Sigmoid colon (tissue), 6 donors: ENCODE measurements at regions not wholly inside any gene's neighbourhood (a gene's known extent, or its start where the extent isn't known, plus 50 kb on each side); places are given as distances from the start of the nearest gene placed in this dataset.
A peak's percentile ranks its signal among the peaks of the same experiment; 100 is the strongest.

Experiments
- DNase-seq: peaks from one replicate; pipeline ENCODE4 v3.0.0-alpha.2; 2019
- H3K27ac ChIP-seq, 4 donors: fragments of 200-600 bp; sonication (generic); one replicate each; pipeline ENCODE4 v1.5.1; 2016 to 2019; ENCODE audit warnings: mild to moderate bottlenecking in 1 of 4
- H3K27me3 ChIP-seq, 3 donors: fragments of 200-600 bp; sonication (generic); one replicate each; pipeline ENCODE4 v1.5.1; 2019; ENCODE audit warnings: mild to moderate bottlenecking in 1 of 3
- H3K36me3 ChIP-seq, 4 donors: fragments of 200-600 bp; sonication (generic); one replicate each; pipeline ENCODE4 v1.5.1; 2016 to 2019
- H3K4me1 ChIP-seq, 4 donors: fragments of 200-600 bp; sonication (generic); one replicate each; pipeline ENCODE4 v1.5.1; 2017 to 2019
- H3K4me3 ChIP-seq, 4 donors: fragments of 200-600 bp; sonication (generic); one replicate each; pipeline ENCODE4 v1.5.1; 2017 to 2019; ENCODE audit warnings: mild to moderate bottlenecking in 2 of 4, moderate library complexity in 1 of 4
- H3K9me3 ChIP-seq, 4 donors: fragments of 200-600 bp in 3 of 4; sonication (generic) in 3 of 4; one replicate each; pipeline versions ENCODE4 v1.5.1 to v1.6.1; 2013 to 2019
- CTCF ChIP-seq, 4 experiments: fragments of 450-650 bp in 3 of 4; fragments of 200-600 bp in 1 of 4; IDR thresholded peaks; one replicate each; pipeline ENCODE4 v1.5.1; 2016 to 2019; ENCODE audit warnings: antibody characterized with exemption in 4 of 4, mild to moderate bottlenecking in 3 of 4, moderate library complexity in 2 of 4
- EP300 ChIP-seq, 4 donors: sonication (generic); formaldehyde crosslinking; IDR thresholded peaks; one replicate each; pipeline ENCODE4 v1.6.1; 2017; ENCODE audit warnings: antibody characterized with exemption in 4 of 4
- POLR2A ChIP-seq, 2 donors: fragments of 450-650 bp; IDR thresholded peaks; one replicate each; pipeline ENCODE4 v1.6.1; 2016; ENCODE audit warnings: antibody characterized with exemption in 2 of 2, mild to moderate bottlenecking in 2 of 2, moderate library complexity in 2 of 2
- POLR2AphosphoS5 ChIP-seq, 4 donors: sonication (generic); formaldehyde crosslinking; IDR thresholded peaks; one replicate each; pipeline ENCODE4 v1.6.1; 2017; ENCODE audit warnings: antibody characterized with exemption in 4 of 4
- WGBS, 2 donors: extraction: QIAGEN DNeasy Blood & Tissue Kit; methylation state at CpG; one replicate each; pipeline ENCODE4 v1.1.7; 2013; 5-methylcytosine and 5-hydroxymethylcytosine counted together
- intact Hi-C: fragments of 100-400 bp; cut with DNase I; formaldehyde crosslinking; loops from one replicate; pipeline ENCODE4 v1.15.1; 2023
- donor health status: healthy with polysubstance abuse.
- donor health status: healthy.

GRCh38 chr13:60332682-60333081 is 64.3 kb upstream of the TDRD3 start:
- no peak for TF ChIP-seq POLR2AphosphoS5 (IDR thresholded peaks at IDR 0.05)
- no peak for TF ChIP-seq POLR2A (IDR thresholded peaks at IDR 0.05)
- TF ChIP-seq CTCF (IDR thresholded peaks at IDR 0.05), result no peak
- no peak for TF ChIP-seq EP300 (IDR thresholded peaks at IDR 0.05)
- H3K27me3 ChIP-seq, result no peaks in the 10 kb centered on the region
- intact Hi-C loops, result no loop called here
- no peak for DNase-seq
- no peak overlapping the region for H3K27ac ChIP-seq
- H3K4me1 ChIP-seq, result no peaks in the 10 kb centered on the region
- WGBS, 2 donors, result 64 to 80% methylated on average over 1 of the region's 1 CpG
- H3K36me3 ChIP-seq, result no peaks in the 10 kb centered on the region
- H3K4me3 ChIP-seq, result no peak overlapping the region
- H3K9me3 ChIP-seq, result no peaks in the 10 kb centered on the region

DNA sequence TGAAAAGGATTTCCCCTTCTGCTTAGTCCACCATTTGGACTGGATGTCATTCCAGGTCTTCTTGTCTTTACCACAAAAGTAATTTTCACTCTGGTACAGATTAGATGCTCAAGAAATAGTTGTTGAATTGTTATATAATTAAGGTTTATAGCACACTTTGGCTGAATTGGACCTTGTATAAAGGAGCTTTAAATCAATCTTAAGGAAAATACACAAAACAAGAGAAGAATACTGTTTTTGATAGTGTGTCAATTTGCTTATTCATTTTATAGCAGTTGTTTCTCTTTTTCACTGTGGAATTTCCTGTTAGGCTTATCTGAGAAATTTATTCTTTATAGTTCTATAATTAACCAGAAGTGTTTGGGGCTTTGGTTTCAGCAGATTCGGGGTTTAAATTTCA is 62.7 kb upstream of the TDRD3 start:
- H3K4me3 ChIP-seq, result no peak overlapping the region
- TF ChIP-seq EP300 (IDR thresholded peaks at IDR 0.05), result no peak
- H3K27ac ChIP-seq, result no peak overlapping the region
- intact Hi-C loops, result no loop called here
- DNase-seq, result no peak
- no peaks in the 10 kb centered on the region for H3K36me3 ChIP-seq
- H3K4me1 ChIP-seq, result no peaks in the 10 kb centered on the region
- 10 to 25% methylated on average over 1 of the region's 1 CpG for WGBS, 2 donors
- no peaks in the 10 kb centered on the region for H3K27me3 ChIP-seq
- no peaks in the 10 kb centered on the region for H3K9me3 ChIP-seq

DNA sequence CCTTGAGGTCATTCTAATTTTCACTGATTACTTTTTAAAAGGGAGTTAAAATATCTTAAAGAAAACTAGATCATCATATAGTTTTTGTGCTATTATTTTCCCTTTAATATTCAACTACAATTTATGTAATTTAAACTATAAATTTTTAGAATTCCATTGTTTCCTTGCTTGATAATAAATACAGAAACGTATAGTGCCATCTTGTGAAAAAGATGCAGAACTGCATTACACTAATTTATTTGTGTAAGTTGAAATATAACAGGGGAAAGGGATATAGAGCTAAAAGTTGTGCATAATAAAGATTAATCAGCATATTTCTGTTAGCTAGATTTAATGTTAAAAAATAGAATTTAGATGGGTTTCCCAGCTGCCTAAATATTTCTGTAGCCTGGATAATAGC is 61.5 kb upstream of the TDRD3 start:
- no peaks in the 10 kb centered on the region for H3K4me1 ChIP-seq
- no peaks in the 10 kb centered on the region for H3K9me3 ChIP-seq
- no peaks in the 10 kb centered on the region for H3K27me3 ChIP-seq
- intact Hi-C loops, result no loop called here
- WGBS, 2 donors, result 1 to 4% methylated on average over 1 of the region's 1 CpG
- no peak overlapping the region for H3K27ac ChIP-seq
- no peak overlapping the region for H3K4me3 ChIP-seq
- H3K36me3 ChIP-seq, result no peaks in the 10 kb centered on the region
- TF ChIP-seq POLR2AphosphoS5 (IDR thresholded peaks at IDR 0.05), result no peak
- TF ChIP-seq CTCF (IDR thresholded peaks at IDR 0.05), result peak in 3 of 4 experiments; percentile 20 to 48 (median 28)
- DNase-seq, result no peak

DNA sequence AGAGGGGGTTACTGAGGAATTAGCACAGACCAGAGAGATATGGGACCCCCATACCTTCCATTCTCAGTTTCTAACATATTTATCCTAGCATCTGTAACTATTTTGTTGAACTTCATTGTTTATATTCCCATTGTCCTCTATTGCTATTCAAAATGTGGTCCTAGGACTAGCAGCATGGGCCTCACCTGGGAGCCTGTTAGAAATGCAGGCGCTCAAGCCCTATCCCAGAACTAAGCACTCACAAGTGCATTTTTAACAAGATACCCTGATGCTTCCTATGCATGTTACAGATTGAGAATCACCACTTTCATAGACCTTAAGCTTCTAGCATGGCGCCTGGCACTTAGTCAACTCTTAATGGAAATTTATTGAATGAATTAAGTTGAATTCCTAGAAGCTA is 58.3 kb upstream of the TDRD3 start:
- no peaks in the 10 kb centered on the region for H3K27me3 ChIP-seq
- TF ChIP-seq POLR2AphosphoS5 (IDR thresholded peaks at IDR 0.05) (no peak), EP300 (IDR thresholded peaks at IDR 0.05) (no peak), POLR2A (IDR thresholded peaks at IDR 0.05) (no peak), CTCF (IDR thresholded peaks at IDR 0.05) (no peak)
- no peak for DNase-seq
- H3K4me1 ChIP-seq, result no peaks in the 10 kb centered on the region
- 93 to 95% methylated on average over 2 of the region's 2 CpGs for WGBS, 2 donors
- H3K27ac ChIP-seq, result no peak overlapping the region
- H3K9me3 ChIP-seq, result no peaks in the 10 kb centered on the region
- H3K4me3 ChIP-seq, result no peak overlapping the region
- H3K36me3 ChIP-seq, result no peaks in the 10 kb centered on the region
- intact Hi-C loops, result no loop called here

DNA sequence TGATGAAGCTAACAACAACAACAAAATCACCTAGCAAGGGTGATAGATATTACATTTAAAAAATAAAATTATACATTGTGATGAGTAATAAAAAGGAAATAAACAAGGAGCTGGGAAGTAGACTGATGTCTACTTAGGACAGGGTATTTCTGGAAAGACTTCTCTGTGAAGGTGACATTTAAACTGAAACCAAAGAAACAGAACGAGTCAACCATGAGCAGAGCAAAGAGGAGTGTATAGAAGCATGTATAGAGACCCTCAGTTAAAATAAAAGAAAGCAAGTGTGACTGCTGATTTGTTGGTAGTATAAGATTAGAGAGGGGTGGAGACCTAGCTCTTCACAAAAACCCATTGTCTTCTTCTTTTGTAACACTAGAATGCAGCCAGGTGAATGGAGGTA is 53.0 kb upstream of the TDRD3 start:
- intact Hi-C loops, result no loop called here
- no peak for DNase-seq
- H3K9me3 ChIP-seq, result no peaks in the 10 kb centered on the region
- no peaks in the 10 kb centered on the region for H3K4me1 ChIP-seq
- no peak overlapping the region for H3K4me3 ChIP-seq
- H3K27ac ChIP-seq, result no peak overlapping the region
- WGBS, 2 donors, result 76 to 77% methylated on average over 1 of the region's 1 CpG
- no peaks in the 10 kb centered on the region for H3K36me3 ChIP-seq
- no peaks in the 10 kb centered on the region for H3K27me3 ChIP-seq
- no peak for TF ChIP-seq EP300 (IDR thresholded peaks at IDR 0.05)

GRCh38 chr13:60347174-60347573 is 49.8 kb upstream of the TDRD3 start:
- Histone ChIP-seq H3K27ac (no peak overlapping the region), H3K27me3 (no peaks in the 10 kb centered on the region), H3K4me3 (no peak overlapping the region), H3K36me3 (no peaks in the 10 kb centered on the region), H3K4me1 (no peaks in the 10 kb centered on the region), H3K9me3 (no peaks in the 10 kb centered on the region)
- DNase-seq, result no peak
- TF ChIP-seq POLR2A (IDR thresholded peaks at IDR 0.05) (no peak), POLR2AphosphoS5 (IDR thresholded peaks at IDR 0.05) (no peak), CTCF (IDR thresholded peaks at IDR 0.05) (no peak), EP300 (IDR thresholded peaks at IDR 0.05) (no peak)
- intact Hi-C loops, result no loop called here
- 24 to 67% methylated on average over 3 of the region's 3 CpGs for WGBS, 2 donors
